Activated naive CD4-positive, alpha-beta T cell treated with anti-CD3 and anti-CD28 coated beads, Interleukin-2, amount 50 U/mL, for 24 hours (primary cell): ENCODE measurements at regions not wholly inside any gene's neighbourhood (a gene's known extent, or its start where the extent isn't known, plus 50 kb on each side); places are given as distances from the start of the nearest gene placed in this dataset.
A peak's percentile ranks its signal among the peaks of the same experiment; 100 is the strongest.
"Not testable (repeated sequence)": the region's sequence is repeated elsewhere in the genome, so short reads cannot be mapped to it uniquely, and the experiment has no call there.

Source experiments
- H3K27ac Mint-ChIP-seq: one replicate; pipeline ENCODE4 v1.8.0; 2021; ENCODE audit warnings: mild to moderate bottlenecking, mixed read lengths
- H3K27me3 Mint-ChIP-seq: one replicate; pipeline ENCODE4 v1.8.0; 2021; ENCODE audit warnings: mixed read lengths
- H3K36me3 Mint-ChIP-seq: one replicate; pipeline ENCODE4 v1.8.0; 2021; ENCODE audit warnings: mixed read lengths
- H3K4me1 Mint-ChIP-seq: one replicate; pipeline ENCODE4 v1.8.0; 2021; ENCODE audit warnings: mixed read lengths
- H3K4me3 Mint-ChIP-seq: one replicate; pipeline ENCODE4 v1.8.0; 2021; ENCODE audit warnings: mild to moderate bottlenecking, mixed read lengths
- H3K9me3 Mint-ChIP-seq: one replicate; pipeline ENCODE4 v1.8.0; 2021; ENCODE audit warnings: mixed read lengths

DNA sequence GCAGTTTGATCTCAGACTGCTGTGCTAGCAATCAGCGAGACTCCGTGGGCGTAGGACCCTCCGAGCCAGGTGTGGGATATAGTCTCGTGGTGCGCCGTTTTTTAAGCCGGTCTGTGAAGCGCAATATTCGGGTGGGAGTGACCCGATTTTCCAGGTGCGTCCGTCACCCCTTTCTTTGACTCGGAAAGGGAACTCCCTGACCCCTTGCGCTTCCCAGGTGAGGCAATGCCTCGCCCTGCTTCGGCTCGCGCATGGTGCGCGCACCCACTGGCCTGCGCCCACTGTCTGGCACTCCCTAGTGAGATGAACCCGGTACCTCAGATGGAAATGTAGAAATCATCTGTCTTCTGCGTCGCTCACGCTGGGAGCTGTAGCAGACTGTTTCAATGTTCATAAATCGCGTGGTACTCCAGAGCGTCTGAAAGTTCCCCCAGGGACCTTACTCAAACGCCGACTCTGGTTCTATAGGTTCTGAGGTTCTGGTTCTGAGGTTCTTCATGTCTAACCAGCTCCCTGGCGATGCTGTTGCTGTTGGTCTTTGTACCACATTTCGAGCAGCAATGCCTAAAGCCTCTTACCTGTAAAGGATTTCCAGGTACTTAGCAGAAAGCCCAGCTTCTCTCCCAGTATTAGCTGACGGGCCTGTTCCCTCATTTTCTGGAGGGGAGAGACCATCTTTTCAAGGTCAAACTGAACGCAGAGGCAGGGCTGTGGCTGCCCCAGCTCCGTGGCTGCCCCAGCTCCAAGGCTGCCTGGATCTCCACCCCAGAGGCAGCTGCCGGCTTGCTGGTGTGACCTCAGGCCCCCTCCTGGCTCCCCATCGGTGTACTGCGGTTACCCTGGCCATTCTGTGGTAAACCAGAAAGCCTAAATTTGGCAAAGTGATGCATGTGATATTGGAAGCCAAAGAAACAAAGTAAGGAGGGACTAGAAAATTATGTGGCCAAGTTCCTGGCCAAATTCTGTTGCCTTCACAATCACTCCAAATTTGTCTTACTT, 207.9 kb downstream of the RAB11FIP2 start:
- H3K9me3 Mint-ChIP-seq, H3K36me3 Mint-ChIP-seq, H3K4me1 Mint-ChIP-seq, H3K27ac Mint-ChIP-seq, H3K27me3 Mint-ChIP-seq: not testable (repeated sequence)
- peak overlapping the region; percentile 71 for H3K4me3 Mint-ChIP-seq

DNA sequence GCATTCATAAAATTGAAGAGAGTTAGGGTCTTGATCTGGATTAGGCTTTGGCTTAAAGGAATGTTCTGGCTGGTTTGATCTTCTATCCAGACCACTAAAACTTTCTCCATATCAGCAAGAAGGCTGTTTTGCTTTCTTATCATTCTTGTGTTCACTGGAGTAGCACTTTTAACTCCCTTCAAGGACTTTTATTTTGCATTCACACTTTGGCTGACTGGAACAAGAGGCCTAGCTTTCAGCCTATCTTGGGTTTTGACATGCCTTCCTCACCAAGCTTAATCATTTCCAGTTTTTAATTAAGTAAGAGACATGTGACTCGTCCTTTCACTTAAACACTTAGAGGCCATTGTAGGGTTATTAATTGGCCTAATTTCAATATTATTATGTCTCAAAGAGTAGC, 190.3 kb downstream of the RAB11FIP2 start:
- not testable (repeated sequence) for H3K27me3 Mint-ChIP-seq, H3K9me3 Mint-ChIP-seq, H3K36me3 Mint-ChIP-seq, H3K27ac Mint-ChIP-seq, H3K4me3 Mint-ChIP-seq, H3K4me1 Mint-ChIP-seq

DNA sequence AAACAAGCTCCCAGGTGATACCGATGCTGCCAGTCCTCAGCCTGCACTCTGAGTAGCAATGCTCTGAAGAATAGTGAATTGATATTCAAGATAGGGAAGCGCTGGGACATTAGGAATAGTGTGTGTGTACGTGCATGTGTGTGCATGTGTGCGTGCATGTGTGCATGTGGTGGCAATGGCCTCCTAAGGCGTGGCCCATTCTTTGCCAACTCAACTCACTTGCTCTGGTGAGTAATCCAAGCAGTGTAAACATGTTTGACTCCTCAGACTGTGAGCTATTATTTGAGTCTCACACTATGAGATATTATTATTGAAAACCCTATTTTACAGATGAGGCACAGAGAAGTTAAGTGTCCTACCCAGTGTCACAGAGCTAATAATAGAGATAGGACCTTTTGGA, 186.6 kb downstream of the RAB11FIP2 start:
- peaks cover 8% of the 10 kb centered on the region for H3K27me3 Mint-ChIP-seq
- H3K9me3 Mint-ChIP-seq, result peaks cover 5% of the 10 kb centered on the region
- no peak overlapping the region for H3K27ac Mint-ChIP-seq
- H3K4me3 Mint-ChIP-seq, result no peak overlapping the region
- no peaks in the 10 kb centered on the region for H3K4me1 Mint-ChIP-seq
- no peaks in the 10 kb centered on the region for H3K36me3 Mint-ChIP-seq

DNA sequence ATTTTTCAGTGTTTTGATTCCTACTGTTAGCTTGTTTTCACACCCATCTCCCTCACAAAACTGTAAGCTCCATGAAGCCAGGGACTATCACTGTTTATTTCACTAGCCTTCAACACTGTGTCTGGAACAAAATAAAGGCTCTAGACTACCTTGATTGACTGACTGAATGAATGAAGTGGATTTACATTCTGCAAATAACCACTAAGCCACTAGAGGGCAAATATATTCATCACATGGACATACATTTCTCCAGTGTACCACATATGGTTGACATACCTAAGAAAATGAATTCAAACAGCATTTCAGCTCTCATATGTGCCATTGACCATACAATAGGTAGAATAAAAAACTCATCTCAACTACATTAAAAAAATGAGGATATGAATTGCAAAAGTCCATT, 185.9 kb downstream of the RAB11FIP2 start:
- H3K27ac Mint-ChIP-seq, result no peak overlapping the region
- H3K27me3 Mint-ChIP-seq, result peaks cover 6% of the 10 kb centered on the region
- H3K4me1 Mint-ChIP-seq, result no peaks in the 10 kb centered on the region
- no peaks in the 10 kb centered on the region for H3K36me3 Mint-ChIP-seq
- H3K4me3 Mint-ChIP-seq, result no peak overlapping the region
- H3K9me3 Mint-ChIP-seq, result no peaks in the 10 kb centered on the region

DNA sequence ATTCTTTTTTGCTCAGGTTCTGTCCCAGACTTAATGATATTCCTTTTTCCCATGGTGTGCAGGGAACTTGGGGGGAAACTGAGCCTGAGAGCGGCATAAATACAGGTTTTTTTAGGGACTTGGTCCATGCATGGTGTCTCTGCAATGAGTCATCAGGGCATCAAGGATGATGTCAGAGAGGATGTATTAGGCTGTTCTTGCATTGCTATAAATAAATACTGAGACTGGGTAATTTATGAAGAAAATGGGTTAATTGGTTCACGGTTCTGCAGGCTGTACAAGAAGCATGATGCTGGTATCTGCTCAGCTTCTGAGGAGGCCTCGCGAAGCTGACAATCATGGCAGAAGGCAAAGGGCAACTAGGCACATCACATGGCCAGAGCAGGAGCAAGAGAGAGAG, 185.4 kb downstream of the RAB11FIP2 start:
- H3K9me3 Mint-ChIP-seq, result no peaks in the 10 kb centered on the region
- no peak overlapping the region for H3K27ac Mint-ChIP-seq
- H3K27me3 Mint-ChIP-seq, result peaks cover 6% of the 10 kb centered on the region
- H3K4me3 Mint-ChIP-seq, result no peak overlapping the region
- H3K36me3 Mint-ChIP-seq, result no peaks in the 10 kb centered on the region
- H3K4me1 Mint-ChIP-seq, result no peaks in the 10 kb centered on the region

DNA sequence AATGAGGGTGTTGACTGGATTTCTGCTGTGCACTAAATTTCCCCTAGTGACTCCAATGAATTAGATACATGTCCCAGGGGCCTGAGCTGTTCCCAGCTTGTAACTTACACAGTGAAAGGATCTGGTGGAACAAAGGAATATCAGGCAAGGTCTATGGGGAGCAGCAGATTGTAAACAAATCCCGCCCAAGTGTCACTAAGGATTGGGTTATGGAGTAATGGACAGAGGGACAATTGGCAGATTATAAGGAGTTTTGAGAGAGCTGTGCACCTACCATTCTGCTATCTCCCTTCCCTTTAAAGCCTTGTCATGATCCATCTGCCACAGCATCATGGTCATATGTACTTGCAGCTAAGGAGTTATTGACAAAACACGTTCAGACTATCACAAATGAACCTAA, 183.0 kb downstream of the RAB11FIP2 start:
- Mint-ChIP-seq H3K27ac (no peak overlapping the region), H3K4me3 (no peak overlapping the region), H3K27me3 (peaks cover 4% of the 10 kb centered on the region), H3K4me1 (no peaks in the 10 kb centered on the region), H3K36me3 (no peaks in the 10 kb centered on the region), H3K9me3 (no peaks in the 10 kb centered on the region)

DNA sequence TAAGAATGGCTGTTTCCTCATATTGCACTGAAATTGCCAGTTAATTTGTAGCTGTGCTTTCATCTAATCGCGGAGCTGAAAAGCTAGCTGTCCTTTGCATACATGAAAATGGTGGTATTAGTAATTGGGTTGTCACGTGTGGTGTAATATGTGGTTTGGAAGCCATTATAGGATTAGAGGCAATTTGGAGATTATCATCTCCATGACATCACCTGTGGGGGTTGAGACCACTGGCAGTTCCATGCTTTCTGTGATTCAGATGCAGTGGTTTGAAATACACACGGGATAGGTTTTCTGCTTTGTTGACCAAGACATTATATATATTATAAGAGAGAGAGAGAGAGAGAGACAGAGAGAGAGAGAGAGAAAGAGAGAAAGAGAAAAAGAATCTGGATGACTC, 180.8 kb downstream of the RAB11FIP2 start:
- Mint-ChIP-seq H3K36me3 (no peaks in the 10 kb centered on the region), H3K4me1 (no peaks in the 10 kb centered on the region), H3K4me3 (no peak overlapping the region), H3K27ac (no peak overlapping the region), H3K27me3 (peaks cover 4% of the 10 kb centered on the region), H3K9me3 (no peaks in the 10 kb centered on the region)

DNA sequence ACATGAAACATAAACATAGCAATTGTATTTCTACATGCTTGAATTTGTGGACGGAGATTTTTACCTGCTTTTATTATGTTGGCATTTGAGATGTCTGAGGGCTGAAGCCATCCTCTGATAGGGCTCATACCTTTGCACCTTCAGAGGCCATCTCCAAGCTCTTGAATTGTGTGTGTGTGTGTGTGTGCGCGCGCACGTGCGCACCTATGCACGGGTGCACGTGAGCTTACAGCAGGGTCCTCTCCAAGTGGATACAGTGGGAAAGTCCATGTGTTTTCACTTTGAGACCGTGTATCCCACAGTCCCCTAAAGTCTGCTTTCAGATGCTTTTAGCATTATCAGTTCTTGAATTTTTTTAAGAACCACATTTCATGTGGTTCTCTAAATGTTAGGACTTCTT, 178.6 kb downstream of the RAB11FIP2 start:
- no peak overlapping the region for H3K4me3 Mint-ChIP-seq
- H3K9me3 Mint-ChIP-seq, result no peaks in the 10 kb centered on the region
- H3K4me1 Mint-ChIP-seq, result no peaks in the 10 kb centered on the region
- H3K27me3 Mint-ChIP-seq, result peaks cover 4% of the 10 kb centered on the region
- H3K27ac Mint-ChIP-seq, result no peak overlapping the region
- H3K36me3 Mint-ChIP-seq, result no peaks in the 10 kb centered on the region

DNA sequence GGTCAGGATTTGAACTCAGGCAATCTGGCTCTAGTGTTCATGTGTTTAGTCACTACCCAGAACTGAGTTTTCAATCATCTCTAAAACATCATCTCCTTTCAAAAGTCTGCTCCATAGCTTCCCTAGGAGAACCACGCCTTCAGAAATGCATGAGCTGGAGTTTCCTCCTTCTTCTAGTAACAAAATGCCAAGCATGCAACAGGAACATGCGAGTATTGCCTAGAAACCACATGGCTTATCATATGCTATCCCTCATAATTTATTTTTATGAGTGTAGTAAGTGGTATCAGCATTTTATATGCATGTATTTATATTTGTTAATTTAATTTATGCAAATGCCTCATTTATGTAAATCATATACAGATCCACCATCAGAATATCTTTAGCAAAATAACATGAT, 170.9 kb downstream of the RAB11FIP2 start:
- Mint-ChIP-seq H3K4me1 (no peaks in the 10 kb centered on the region), H3K27ac (no peak overlapping the region), H3K36me3 (no peaks in the 10 kb centered on the region), H3K4me3 (no peak overlapping the region), H3K9me3 (no peaks in the 10 kb centered on the region), H3K27me3 (no peaks in the 10 kb centered on the region)

DNA sequence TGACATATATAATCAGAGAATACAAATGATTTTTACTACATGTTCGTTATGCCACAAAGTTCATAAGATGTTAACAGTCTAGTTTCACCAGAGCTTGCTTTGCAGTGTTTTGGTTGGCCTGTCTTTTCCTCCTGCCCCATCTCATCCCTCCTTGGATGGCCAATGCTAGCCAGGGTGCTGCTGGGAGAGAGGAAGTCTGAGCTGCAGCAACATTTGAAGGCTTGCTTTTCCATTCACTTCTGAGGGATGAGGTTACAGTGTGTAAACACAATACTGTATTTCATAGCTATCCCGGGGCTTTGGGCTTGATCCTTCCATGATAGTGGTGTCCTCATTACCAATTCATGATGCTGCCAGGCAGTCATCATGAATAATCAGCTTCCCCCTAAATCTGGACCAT, 170.5 kb downstream of the RAB11FIP2 start:
- H3K4me1 Mint-ChIP-seq, result no peaks in the 10 kb centered on the region
- H3K9me3 Mint-ChIP-seq, result no peaks in the 10 kb centered on the region
- no peaks in the 10 kb centered on the region for H3K36me3 Mint-ChIP-seq
- H3K27me3 Mint-ChIP-seq, result no peaks in the 10 kb centered on the region
- no peak overlapping the region for H3K4me3 Mint-ChIP-seq
- no peak overlapping the region for H3K27ac Mint-ChIP-seq

DNA sequence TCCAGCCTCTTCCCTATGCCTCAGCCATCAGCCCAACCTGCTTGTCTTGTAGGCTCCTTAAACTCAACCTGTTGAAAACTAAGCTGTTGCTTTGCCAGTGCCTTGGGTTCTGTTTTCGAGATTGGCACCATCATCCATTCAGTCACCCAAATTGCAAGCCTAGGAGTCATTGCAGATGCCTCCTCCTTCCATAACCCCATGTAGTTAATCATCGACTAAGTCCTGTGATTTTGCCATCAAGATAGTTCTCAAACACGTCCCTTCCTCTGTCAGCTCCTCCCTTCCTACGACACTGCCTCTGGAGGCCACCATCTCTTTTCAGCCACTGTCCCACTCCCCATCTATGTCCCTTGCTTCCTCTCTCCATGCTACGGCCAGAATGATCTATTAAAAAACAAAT, 168.1 kb downstream of the RAB11FIP2 start:
- Mint-ChIP-seq H3K27ac (no peak overlapping the region), H3K4me1 (no peaks in the 10 kb centered on the region), H3K4me3 (no peak overlapping the region), H3K36me3 (no peaks in the 10 kb centered on the region), H3K9me3 (no peaks in the 10 kb centered on the region), H3K27me3 (no peaks in the 10 kb centered on the region)

DNA sequence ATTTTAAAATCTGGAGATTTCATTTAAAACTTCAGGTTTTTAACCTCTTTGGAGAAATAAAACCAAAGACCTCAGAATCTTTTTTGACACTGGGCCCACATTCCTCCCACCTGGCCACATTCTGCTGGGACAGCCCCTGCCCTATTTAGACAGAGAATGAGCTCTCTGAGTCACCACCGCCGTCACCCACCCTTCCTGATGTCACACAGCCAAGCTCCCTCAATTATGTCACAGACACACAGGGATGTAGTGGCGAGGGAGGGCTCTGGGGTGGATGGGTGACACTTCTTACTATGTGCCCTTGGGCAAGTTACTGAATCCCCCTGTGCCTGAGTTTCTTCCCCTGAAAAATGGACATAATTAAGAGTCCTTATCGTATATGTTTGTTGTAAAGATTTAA, 162.6 kb downstream of the RAB11FIP2 start:
- H3K27me3 Mint-ChIP-seq, result peaks cover 1% of the 10 kb centered on the region
- H3K4me3 Mint-ChIP-seq, result no peak overlapping the region
- no peaks in the 10 kb centered on the region for H3K4me1 Mint-ChIP-seq
- no peaks in the 10 kb centered on the region for H3K36me3 Mint-ChIP-seq
- no peak overlapping the region for H3K27ac Mint-ChIP-seq
- no peaks in the 10 kb centered on the region for H3K9me3 Mint-ChIP-seq

DNA sequence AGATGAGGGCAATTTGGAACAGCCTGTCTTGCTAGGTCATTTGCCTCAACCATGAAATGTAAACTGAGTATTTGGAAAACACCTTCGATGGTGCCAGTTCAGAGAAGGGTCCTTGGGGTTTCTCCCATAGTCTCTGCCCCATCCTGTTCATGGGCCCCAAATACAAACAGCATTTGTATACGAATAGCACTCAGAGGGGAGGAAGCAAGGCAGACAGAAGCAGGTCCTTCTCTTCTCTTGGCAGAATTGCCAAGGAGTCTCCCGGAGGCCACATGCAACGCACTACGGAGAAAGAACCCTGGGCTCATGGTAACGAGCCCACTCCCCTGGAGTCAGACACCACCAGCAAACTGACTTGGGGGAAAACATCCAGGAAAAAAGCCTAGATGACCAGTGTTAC, 162.1 kb downstream of the RAB11FIP2 start:
- Mint-ChIP-seq H3K9me3 (no peaks in the 10 kb centered on the region), H3K27ac (no peak overlapping the region), H3K4me1 (no peaks in the 10 kb centered on the region), H3K27me3 (peaks cover 1% of the 10 kb centered on the region), H3K4me3 (no peak overlapping the region), H3K36me3 (no peaks in the 10 kb centered on the region)

DNA sequence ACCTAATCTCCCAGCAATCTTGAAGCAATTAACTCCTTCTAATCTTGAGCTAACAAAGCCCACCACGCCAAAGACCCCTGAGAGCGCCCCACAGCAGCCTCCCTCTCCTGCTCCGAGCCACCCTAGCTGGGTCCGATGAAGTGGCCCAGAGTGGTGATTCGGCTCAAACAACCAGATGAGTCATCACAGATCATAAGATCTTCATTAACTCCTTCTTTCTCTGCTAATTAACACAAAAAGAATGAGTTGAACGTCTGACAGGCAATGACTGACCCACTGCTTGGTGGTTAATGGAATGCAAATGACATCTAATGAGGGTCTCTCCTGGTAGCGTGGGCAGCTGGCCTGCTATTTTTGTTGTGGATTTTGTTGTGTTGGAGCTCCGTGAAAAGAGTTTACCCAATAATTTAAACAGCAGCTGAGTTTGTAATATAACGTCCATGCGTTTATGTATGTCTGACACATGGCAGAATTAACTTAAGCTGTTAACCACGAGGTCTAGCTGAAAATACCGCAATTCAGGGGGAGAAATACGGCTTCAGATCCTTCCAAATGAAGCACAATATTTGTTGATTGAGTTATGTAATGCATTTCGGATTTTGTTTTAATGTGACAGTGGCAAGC, 161.4 kb downstream of the RAB11FIP2 start:
- H3K27ac Mint-ChIP-seq, result no peak overlapping the region
- H3K36me3 Mint-ChIP-seq, result no peaks in the 10 kb centered on the region
- no peak overlapping the region for H3K4me3 Mint-ChIP-seq
- peaks cover 1% of the 10 kb centered on the region for H3K27me3 Mint-ChIP-seq
- no peaks in the 10 kb centered on the region for H3K4me1 Mint-ChIP-seq
- no peaks in the 10 kb centered on the region for H3K9me3 Mint-ChIP-seq

DNA sequence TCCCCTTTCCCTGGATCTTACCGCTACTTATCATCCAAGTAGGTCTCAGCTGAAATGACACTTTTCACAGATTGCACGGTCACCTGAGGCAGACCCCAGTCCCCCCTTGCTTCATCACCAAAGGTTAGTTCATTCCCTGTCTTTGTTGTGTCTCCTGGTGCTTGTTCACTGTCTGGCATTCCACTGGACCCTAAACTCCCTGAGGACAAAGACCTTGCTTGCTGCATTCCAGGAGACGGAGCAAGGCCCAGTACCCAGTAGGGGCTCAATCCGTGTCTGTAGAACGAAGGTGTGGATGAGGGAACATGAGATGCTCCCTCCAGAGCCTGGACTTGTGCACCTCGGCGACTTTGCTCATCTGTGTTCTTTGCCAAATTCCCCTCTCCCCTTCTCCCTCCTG, 160.0 kb downstream of the RAB11FIP2 start:
- Mint-ChIP-seq H3K27ac (no peak overlapping the region), H3K27me3 (peaks cover 1% of the 10 kb centered on the region), H3K9me3 (no peaks in the 10 kb centered on the region), H3K4me1 (no peaks in the 10 kb centered on the region), H3K4me3 (no peak overlapping the region), H3K36me3 (no peaks in the 10 kb centered on the region)

DNA sequence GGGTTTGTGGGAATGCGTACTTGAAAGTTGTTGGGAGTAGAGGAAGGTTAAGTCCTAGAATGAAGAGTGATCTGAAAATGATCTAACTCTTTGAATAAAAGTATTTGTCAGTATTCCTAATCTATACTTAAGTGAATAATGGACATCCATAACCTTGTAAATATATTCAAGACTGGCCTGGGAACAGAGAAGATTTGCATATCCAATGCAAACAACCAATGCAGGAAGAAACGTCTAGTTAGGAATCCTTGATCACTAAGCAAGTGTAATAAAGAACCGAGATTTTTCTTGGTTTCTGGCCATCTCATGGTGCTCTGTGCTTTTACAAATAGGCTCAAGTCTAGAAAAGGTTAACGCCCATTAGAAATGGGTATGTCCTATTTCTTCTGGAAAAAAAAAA, 157.1 kb downstream of the RAB11FIP2 start:
- H3K9me3 Mint-ChIP-seq, result no peaks in the 10 kb centered on the region
- peaks cover 6% of the 10 kb centered on the region for H3K27me3 Mint-ChIP-seq
- H3K4me3 Mint-ChIP-seq, result no peak overlapping the region
- no peaks in the 10 kb centered on the region for H3K36me3 Mint-ChIP-seq
- H3K4me1 Mint-ChIP-seq, result peaks cover 8% of the 10 kb centered on the region
- H3K27ac Mint-ChIP-seq, result no peak overlapping the region
